ENCODE measurements at regions not wholly inside any gene's neighbourhood (a gene's known extent, or its start where the extent isn't known, plus 50 kb on each side); places are given as distances from the start of the nearest gene placed in this dataset.

DNA sequence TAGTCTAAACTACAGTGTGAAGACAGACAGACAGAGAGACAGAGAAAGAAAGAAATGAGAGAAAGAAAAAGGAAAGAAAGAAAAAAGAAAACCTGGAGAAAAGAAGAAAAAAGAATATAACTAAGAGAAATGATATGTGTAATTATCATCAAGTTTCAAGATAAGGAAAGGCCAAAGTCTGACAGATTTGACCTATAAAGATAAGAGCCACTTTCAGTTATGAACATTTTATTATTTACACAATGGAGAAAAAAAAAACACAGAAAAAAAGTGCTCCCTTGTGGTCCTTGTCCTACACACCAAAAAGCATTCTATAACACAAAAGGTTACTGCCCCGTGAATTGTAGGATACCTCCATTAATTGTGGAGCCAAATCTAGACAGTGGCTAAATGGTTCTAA is 937.2 kb upstream of the DDX18 start:
- Histone ChIP-seq H3K79me1 (ENCODE audit: low read depth in 1 of 2, low read length in 2 of 2) (no peaks in the 10 kb centered on the region), H2AK9ac (replicated peaks; ENCODE audit: low read depth, low read length, poor library complexity) (no peak overlapping the region), H2BK5ac (ENCODE audit: low read depth, low read length, poor library complexity, severe bottlenecking) (no peak overlapping the region), H3K27me3 (ENCODE audit: control insufficient read depth, insufficient read depth, low read length) (no peaks in the 10 kb centered on the region), H4K91ac (ENCODE audit: insufficient read depth, low read depth, low read length) (no peak overlapping the region), H3K9ac (ENCODE audit: low read depth, low read length) (no peak overlapping the region), H3K4ac (ENCODE audit: low read depth, low read length) (no peak overlapping the region), H3K4me2 (ENCODE audit: low read depth, low read length) (no peak overlapping the region), H3K36me3 (ENCODE audit: control insufficient read depth, insufficient read depth, low read length) (no peaks in the 10 kb centered on the region), H3K9me3 (ENCODE audit: control insufficient read depth, insufficient read depth, low read length) (peaks cover 12% of the 10 kb centered on the region), H3K14ac (replicated peaks; ENCODE audit: low read depth, low read length) (no peak overlapping the region), H4K5ac (ENCODE audit: low read depth, low read length) (no peak overlapping the region), H3K56ac (ENCODE audit: extremely low read depth, insufficient read depth, low read length) (no peak overlapping the region), H3K4me1 (ENCODE audit: control insufficient read depth, insufficient read depth, low read length) (no peaks in the 10 kb centered on the region), H3K23ac (ENCODE audit: low read depth, low read length) (no peak overlapping the region), H2BK20ac (ENCODE audit: low read depth, low read length) (no peak overlapping the region), H3K4me3 (ENCODE audit: insufficient read depth, low read depth, low read length) (no peak overlapping the region), H4K8ac (ENCODE audit: low read depth in 2 of 2, low read length in 2 of 2) (no peak overlapping the region), H3K9me1 (ENCODE audit: insufficient read depth, low read length) (no peaks in the 10 kb centered on the region), H2BK15ac (ENCODE audit: low read depth, low read length) (no peak overlapping the region), H3K27ac (ENCODE audit: insufficient read depth, low read length) (no peak overlapping the region), H2AFZ (replicated peaks; ENCODE audit: low read length, poor library complexity) (no peak overlapping the region), H2AK5ac (ENCODE audit: low read depth, low read length) (no peak overlapping the region), H4K20me1 (ENCODE audit: insufficient read depth, low read length) (no peaks in the 10 kb centered on the region), H3K18ac (ENCODE audit: low read depth, low read length) (no peak overlapping the region), H2BK120ac (ENCODE audit: low read depth, low read length) (no peak overlapping the region)
- no peak for ATAC-seq (ENCODE audit: low read depth)
- intact Hi-C loops (cut with micrococcal nuclease) (no loop called here), in situ Hi-C loops (cut with MboI; ENCODE audit: low sequenced_read_pairs) (no loop called here), dilution Hi-C loops (cut with HindIII; ENCODE audit: low sequenced_read_pairs, unreplicated experiment) (no loop called here)
- BruUV-seq (replicated peaks), result no TSS peak
- POLR2A ChIA-PET (ENCODE audit: unreplicated experiment), result no interaction called here
- CTCF ChIA-PET, result no interaction called here
- no peak for DNase-seq
- no CpG with 5 or more reads among the region's 1 CpG for WGBS, 2 experiments (ENCODE audit: extremely low coverage in 2 of 2, insufficient read length in 1 of 2)
- TF ChIP-seq MAZ (IDR thresholded peaks at IDR 0.05; ENCODE audit: borderline replicate concordance, low read depth, low read length) (no peak), RFX5 (IDR thresholded peaks at IDR 0.05; ENCODE audit: low read depth, low read length) (no peak), BHLHE40 (IDR thresholded peaks at IDR 0.05; ENCODE audit: low read depth, low read length) (no peak), RAD21 (IDR thresholded peaks at IDR 0.05; ENCODE audit: low read length) (no peak), FOS (IDR thresholded peaks at IDR 0.05; ENCODE audit: low read depth, low read length) (no peak)
- TF ChIP-seq, protein P1, sequence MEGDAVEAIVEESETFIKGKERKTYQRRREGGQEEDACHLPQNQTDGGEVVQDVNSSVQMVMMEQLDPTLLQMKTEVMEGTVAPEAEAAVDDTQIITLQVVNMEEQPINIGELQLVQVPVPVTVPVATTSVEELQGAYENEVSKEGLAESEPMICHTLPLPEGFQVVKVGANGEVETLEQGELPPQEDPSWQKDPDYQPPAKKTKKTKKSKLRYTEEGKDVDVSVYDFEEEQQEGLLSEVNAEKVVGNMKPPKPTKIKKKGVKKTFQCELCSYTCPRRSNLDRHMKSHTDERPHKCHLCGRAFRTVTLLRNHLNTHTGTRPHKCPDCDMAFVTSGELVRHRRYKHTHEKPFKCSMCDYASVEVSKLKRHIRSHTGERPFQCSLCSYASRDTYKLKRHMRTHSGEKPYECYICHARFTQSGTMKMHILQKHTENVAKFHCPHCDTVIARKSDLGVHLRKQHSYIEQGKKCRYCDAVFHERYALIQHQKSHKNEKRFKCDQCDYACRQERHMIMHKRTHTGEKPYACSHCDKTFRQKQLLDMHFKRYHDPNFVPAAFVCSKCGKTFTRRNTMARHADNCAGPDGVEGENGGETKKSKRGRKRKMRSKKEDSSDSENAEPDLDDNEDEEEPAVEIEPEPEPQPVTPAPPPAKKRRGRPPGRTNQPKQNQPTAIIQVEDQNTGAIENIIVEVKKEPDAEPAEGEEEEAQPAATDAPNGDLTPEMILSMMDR (conservative IDR thresholded peaks at IDR 0.05; ENCODE audit: low read depth, low read length), result no peak
- TF ChIP-seq, protein P2, sequence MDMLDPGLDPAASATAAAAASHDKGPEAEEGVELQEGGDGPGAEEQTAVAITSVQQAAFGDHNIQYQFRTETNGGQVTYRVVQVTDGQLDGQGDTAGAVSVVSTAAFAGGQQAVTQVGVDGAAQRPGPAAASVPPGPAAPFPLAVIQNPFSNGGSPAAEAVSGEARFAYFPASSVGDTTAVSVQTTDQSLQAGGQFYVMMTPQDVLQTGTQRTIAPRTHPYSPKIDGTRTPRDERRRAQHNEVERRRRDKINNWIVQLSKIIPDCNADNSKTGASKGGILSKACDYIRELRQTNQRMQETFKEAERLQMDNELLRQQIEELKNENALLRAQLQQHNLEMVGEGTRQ (IDR thresholded peaks at IDR 0.05; ENCODE audit: low read depth, low read length), result no peak
- TF ChIP-seq, protein P3, sequence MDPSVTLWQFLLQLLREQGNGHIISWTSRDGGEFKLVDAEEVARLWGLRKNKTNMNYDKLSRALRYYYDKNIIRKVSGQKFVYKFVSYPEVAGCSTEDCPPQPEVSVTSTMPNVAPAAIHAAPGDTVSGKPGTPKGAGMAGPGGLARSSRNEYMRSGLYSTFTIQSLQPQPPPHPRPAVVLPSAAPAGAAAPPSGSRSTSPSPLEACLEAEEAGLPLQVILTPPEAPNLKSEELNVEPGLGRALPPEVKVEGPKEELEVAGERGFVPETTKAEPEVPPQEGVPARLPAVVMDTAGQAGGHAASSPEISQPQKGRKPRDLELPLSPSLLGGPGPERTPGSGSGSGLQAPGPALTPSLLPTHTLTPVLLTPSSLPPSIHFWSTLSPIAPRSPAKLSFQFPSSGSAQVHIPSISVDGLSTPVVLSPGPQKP (IDR thresholded peaks at IDR 0.05; ENCODE audit: borderline replicate concordance, low read depth, low read length), result no peak
